ENCODE measurements at regions not wholly inside any gene's neighbourhood (a gene's known extent, or its start where the extent isn't known, plus 50 kb on each side); places are given as distances from the start of the nearest gene placed in this dataset.

- TF ChIP-seq CTCF (IDR thresholded peaks at IDR 0.05) (no peak), POLR2A (IDR thresholded peaks at IDR 0.05) (no peak)
These were observed 178.4 kb downstream of the KCNA5 start for GRCh38 chr12:5222011-5222461.

All from lower leg skin (tissue), 3 donors.